HK-2 (cell line): ENCODE measurements at regions not wholly inside any gene's neighbourhood (a gene's known extent, or its start where the extent isn't known, plus 50 kb on each side); places are given as distances from the start of the nearest gene placed in this dataset.

Experiments used
- DNase-seq: peaks from one replicate; pipeline ENCODE4 v3.0.0-alpha.2; 2018; ENCODE audit not compliant: unreplicated experiment

- DNase-seq: no peak
These were observed 219.3 kb downstream of the WDR11 start for GRCh38 chr10:121070275-121071070.

GRCh38 chr10:121071901-121072300 is 220.7 kb downstream of the WDR11 start:
- no peak for DNase-seq

GRCh38 chr10:121073728-121074127 is 222.6 kb downstream of the WDR11 start:
- DNase-seq: no peak

- DNase-seq: no peak
These were observed 225.9 kb downstream of the WDR11 start for GRCh38 chr10:121076776-121077715.

GRCh38 chr10:121078036-121078435 is 226.9 kb downstream of the WDR11 start:
- no peak for DNase-seq

GRCh38 chr10:121078672-121079102 is 227.5 kb downstream of the WDR11 start:
- DNase-seq: peak; percentile 22

GRCh38 chr10:121079226-121079625 is 228.1 kb downstream of the WDR11 start:
- no peak for DNase-seq

- no peak for DNase-seq
These were observed 229.2 kb downstream of the WDR11 start for GRCh38 chr10:121080281-121080891.

GRCh38 chr10:121081306-121081705 is 230.1 kb downstream of the WDR11 start:
- DNase-seq: no peak

GRCh38 chr10:121082984-121083383 is 231.8 kb downstream of the WDR11 start:
- DNase-seq: no peak

- DNase-seq: no peak
These were observed 233.0 kb downstream of the WDR11 start for GRCh38 chr10:121084016-121084674.

- DNase-seq: no peak
These were observed 233.5 kb downstream of the WDR11 start for GRCh38 chr10:121084675-121085070.

GRCh38 chr10:121085367-121085766 is 234.2 kb downstream of the WDR11 start:
- DNase-seq: no peak

- DNase-seq: no peak
These were observed 236.0 kb downstream of the WDR11 start for GRCh38 chr10:121087129-121087528.

- no peak for DNase-seq
These were observed 236.5 kb downstream of the WDR11 start for GRCh38 chr10:121087688-121088087.

GRCh38 chr10:121088524-121088923 is 237.4 kb downstream of the WDR11 start:
- DNase-seq: no peak

- DNase-seq: no peak
These were observed 238.3 kb downstream of the WDR11 start for GRCh38 chr10:121089434-121089833.

- DNase-seq: no peak
These were observed 241.0 kb downstream of the WDR11 start for GRCh38 chr10:121091961-121092719.

GRCh38 chr10:121092720-121093095 is 241.5 kb downstream of the WDR11 start:
- no peak for DNase-seq

- no peak for DNase-seq
These were observed 245.7 kb downstream of the WDR11 start for GRCh38 chr10:121096617-121097431.
